PC-3 (cell line): ENCODE measurements at regions not wholly inside any gene's neighbourhood (a gene's known extent, or its start where the extent isn't known, plus 50 kb on each side); places are given as distances from the start of the nearest gene placed in this dataset.
A peak's percentile ranks its signal among the peaks of the same experiment; 100 is the strongest.

Source experiments
- CTCF ChIP-seq: fragments of 300-600 bp; sonication (generic); conservative IDR thresholded peaks from 2 replicates; pipeline ENCODE4 v1.5.1; 2017; ENCODE audit warnings: antibody characterized with exemption, low read depth, mild to moderate bottlenecking, low read length
- EZH2 ChIP-seq: fragments of 300-600 bp; sonication (generic); IDR thresholded peaks from one replicate; pipeline ENCODE4 v1.6.1; 2017; ENCODE audit warnings: antibody characterized with exemption, mild to moderate bottlenecking, low read length; ENCODE audit not compliant: unreplicated experiment
- EZH2phosphoT487 ChIP-seq: fragments of 300-600 bp; sonication (generic); IDR thresholded peaks from 2 replicates; pipeline ENCODE4 v1.6.1; 2018; ENCODE audit warnings: mild to moderate bottlenecking, antibody characterized with exemption, low read length, borderline replicate concordance

GRCh38 chr14:54251356-54251755 is 145.5 kb upstream of the CDKN3 start:
- TF ChIP-seq CTCF (0 out of 2 replicates have a peak, but pooled peaks have one; percentile 17), EZH2phosphoT487 (no peak), EZH2 (no peak)
